Activated naive CD8-positive, alpha-beta T cell treated with anti-CD3 and anti-CD28 coated beads for 36 hours (primary cell): ENCODE measurements at regions not wholly inside any gene's neighbourhood (a gene's known extent, or its start where the extent isn't known, plus 50 kb on each side); places are given as distances from the start of the nearest gene placed in this dataset.

ENCODE experiments used
- DNase-seq: peaks from one replicate; pipeline ENCODE4 v3.0.0; 2021
- H3K27ac Mint-ChIP-seq: one replicate; pipeline ENCODE4 v1.8.0; 2022; ENCODE audit warnings: mild to moderate bottlenecking, moderate library complexity, mixed read lengths
- H3K27me3 Mint-ChIP-seq: one replicate; pipeline ENCODE4 v1.8.0; 2022; ENCODE audit warnings: mild to moderate bottlenecking, mixed read lengths
- H3K36me3 Mint-ChIP-seq: one replicate; pipeline ENCODE4 v1.8.0; 2021; ENCODE audit warnings: mild to moderate bottlenecking, mixed read lengths
- H3K4me1 Mint-ChIP-seq: one replicate; pipeline ENCODE4 v1.8.0; 2021; ENCODE audit warnings: mixed read lengths
- H3K4me3 Mint-ChIP-seq: one replicate; pipeline ENCODE4 v1.8.0; 2022; ENCODE audit warnings: mild to moderate bottlenecking, moderate library complexity, mixed read lengths
- H3K9me3 Mint-ChIP-seq: one replicate; pipeline ENCODE4 v1.8.0; 2022; ENCODE audit warnings: mixed read lengths

- Mint-ChIP-seq H3K9me3 (peaks cover 5% of the 10 kb centered on the region), H3K27ac (no peak overlapping the region), H3K4me1 (no peaks in the 10 kb centered on the region), H3K36me3 (no peaks in the 10 kb centered on the region), H3K4me3 (no peak overlapping the region), H3K27me3 (no peaks in the 10 kb centered on the region)
- DNase-seq: no peak
Observed at GRCh38 chr10:25661632-25662031, 272.4 kb upstream of the MYO3A start.

GRCh38 chr10:25666276-25666675 lies 267.8 kb upstream of the MYO3A start:
- Mint-ChIP-seq H3K9me3 (peaks cover 5% of the 10 kb centered on the region), H3K27me3 (no peaks in the 10 kb centered on the region), H3K4me1 (no peaks in the 10 kb centered on the region), H3K4me3 (no peak overlapping the region), H3K27ac (no peak overlapping the region), H3K36me3 (no peaks in the 10 kb centered on the region)
- no peak for DNase-seq

DNA sequence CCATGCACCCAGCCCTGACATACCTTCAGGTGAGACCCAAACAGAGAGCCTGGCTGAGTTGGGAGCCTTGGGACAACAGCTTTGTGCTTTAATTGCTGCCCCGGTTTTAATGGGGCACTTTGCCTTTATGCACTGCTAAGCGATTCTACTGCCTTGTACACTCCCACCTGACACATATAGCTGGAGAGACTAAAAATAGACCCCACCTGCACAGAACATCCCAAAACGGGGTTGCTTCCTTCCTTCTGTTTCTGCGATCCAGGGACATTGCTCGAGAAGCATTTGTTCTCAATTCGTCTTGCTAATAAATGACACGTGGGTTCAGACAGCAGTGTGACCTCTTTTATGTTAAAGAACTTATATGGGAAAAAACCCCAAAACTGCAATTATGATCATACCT lies 258.8 kb upstream of the MYO3A start:
- H3K27ac Mint-ChIP-seq: no peak overlapping the region
- no peak for DNase-seq
- H3K36me3 Mint-ChIP-seq: no peaks in the 10 kb centered on the region
- no peaks in the 10 kb centered on the region for H3K27me3 Mint-ChIP-seq
- no peaks in the 10 kb centered on the region for H3K4me1 Mint-ChIP-seq
- H3K9me3 Mint-ChIP-seq: peaks cover 10% of the 10 kb centered on the region
- H3K4me3 Mint-ChIP-seq: no peak overlapping the region

DNA sequence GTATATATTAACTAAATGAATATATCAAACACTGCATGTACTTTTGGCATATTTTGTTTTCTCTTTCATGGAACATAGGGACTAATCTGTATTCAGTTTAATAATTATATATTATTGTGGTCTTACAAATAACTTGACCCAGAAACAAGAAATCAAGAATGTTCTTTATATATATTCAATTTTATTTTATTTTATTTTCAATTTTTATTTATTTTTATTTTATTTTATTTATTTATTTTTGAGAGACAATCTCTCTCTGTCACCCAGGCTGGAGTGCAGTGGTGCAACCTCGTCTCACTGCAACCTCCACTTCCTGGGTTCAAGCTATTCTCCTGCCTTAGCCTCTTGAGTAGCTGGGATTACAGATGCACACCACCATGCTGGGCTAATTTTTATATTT lies 258.4 kb upstream of the MYO3A start:
- Mint-ChIP-seq H3K9me3 (peaks cover 10% of the 10 kb centered on the region), H3K4me3 (no peak overlapping the region), H3K36me3 (no peaks in the 10 kb centered on the region), H3K27ac (no peak overlapping the region), H3K27me3 (no peaks in the 10 kb centered on the region), H3K4me1 (no peaks in the 10 kb centered on the region)
- no peak for DNase-seq

DNA sequence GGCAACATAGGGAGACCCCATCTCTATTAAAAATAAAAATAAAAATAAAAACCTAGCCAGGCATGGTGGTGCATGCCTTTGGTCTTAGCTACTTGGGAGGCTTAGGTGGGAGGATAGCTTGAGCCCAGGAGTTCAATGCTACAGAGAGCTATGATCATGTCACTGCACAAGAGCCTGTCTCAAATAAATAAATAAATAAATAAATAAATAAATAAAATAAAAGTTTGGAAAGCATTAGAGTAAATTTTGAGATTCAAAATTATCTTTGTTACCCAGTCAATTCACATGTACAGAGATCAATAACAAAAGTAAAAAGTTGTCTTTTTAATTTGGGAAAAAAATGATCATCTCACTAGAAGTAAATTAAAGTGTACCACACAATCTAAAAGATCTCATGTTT lies 255.8 kb upstream of the MYO3A start:
- Mint-ChIP-seq H3K9me3 (peaks cover 10% of the 10 kb centered on the region), H3K4me1 (no peaks in the 10 kb centered on the region), H3K27ac (no peak overlapping the region), H3K36me3 (no peaks in the 10 kb centered on the region), H3K4me3 (no peak overlapping the region), H3K27me3 (peaks cover 4% of the 10 kb centered on the region)
- DNase-seq: no peak

DNA sequence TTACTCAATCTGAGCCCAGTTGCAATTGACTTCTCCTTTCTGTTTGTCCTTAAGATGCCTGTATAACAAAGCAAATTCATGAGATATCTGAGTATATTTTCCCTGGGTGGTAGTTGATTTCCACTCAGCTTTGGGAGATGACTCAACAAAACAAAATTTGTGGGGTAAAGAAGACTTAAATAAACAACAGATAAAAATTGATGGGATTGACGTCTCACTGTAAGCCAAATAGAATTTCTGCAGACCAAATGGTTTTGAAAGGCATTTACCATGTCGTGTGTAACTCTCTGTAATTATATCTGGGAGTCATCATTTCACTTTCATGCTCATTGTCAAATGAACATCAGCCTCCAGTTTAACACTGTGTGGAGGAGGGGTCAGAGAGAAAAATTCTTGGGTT lies 255.4 kb upstream of the MYO3A start:
- Mint-ChIP-seq H3K27ac (no peak overlapping the region), H3K4me3 (no peak overlapping the region), H3K36me3 (no peaks in the 10 kb centered on the region), H3K27me3 (peaks cover 7% of the 10 kb centered on the region), H3K9me3 (peaks cover 7% of the 10 kb centered on the region), H3K4me1 (no peaks in the 10 kb centered on the region)
- no peak for DNase-seq

DNA sequence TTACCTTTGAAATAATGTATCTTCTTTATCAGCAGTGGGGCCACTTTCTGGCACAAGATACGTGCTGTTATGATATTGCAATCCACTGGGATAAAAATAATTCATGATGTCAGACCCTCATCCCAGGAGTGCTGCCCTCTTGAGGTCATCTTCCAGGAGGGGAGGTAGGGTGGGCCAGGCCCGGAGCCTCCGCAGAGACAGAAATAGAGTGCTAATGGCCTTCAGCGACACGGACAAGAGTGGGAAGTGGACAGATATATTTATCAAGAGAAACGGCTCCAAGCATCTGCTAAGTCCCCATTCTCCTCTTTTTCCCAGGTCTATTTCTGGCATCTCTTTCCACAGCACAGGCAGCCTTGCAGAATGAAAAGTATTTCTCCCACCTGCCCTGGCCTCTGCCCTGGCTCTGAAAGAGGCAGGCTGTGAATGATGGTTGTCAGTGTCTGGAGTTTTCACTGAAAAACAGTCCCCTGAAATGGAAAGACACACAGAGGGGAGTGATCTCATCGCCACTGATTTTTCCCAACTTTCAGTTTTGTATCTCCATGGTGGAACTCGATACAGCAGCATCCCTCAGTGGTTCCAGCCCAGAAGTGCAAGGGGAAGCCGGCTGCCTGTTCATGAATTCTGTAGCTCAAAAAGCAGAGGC lies 251.7 kb upstream of the MYO3A start:
- no peaks in the 10 kb centered on the region for H3K36me3 Mint-ChIP-seq
- no peaks in the 10 kb centered on the region for H3K9me3 Mint-ChIP-seq
- DNase-seq: no peak
- H3K27ac Mint-ChIP-seq: no peak overlapping the region
- H3K4me1 Mint-ChIP-seq: no peaks in the 10 kb centered on the region
- peaks cover 7% of the 10 kb centered on the region for H3K27me3 Mint-ChIP-seq
- H3K4me3 Mint-ChIP-seq: no peak overlapping the region

DNA sequence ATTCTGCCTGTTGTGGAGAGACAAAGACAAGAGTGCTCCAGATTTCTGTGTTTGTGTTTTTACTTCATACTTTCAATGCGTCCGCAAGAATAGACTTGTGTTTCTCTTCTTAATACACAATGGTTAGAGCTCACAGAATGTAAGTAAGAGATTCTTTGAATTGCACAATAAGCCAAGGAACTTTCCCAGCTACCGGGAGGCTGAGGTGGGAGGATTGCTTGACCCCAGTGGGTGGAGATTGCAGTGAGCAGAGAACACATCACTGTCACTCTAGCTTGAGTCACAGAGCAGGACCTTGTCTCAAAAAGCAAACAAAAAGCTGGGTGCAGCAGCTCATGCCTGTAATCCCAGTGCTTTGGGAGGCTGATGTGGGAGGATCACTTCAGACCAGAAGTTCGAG lies 250.7 kb upstream of the MYO3A start:
- Mint-ChIP-seq H3K36me3 (no peaks in the 10 kb centered on the region), H3K27ac (no peak overlapping the region), H3K27me3 (peaks cover 7% of the 10 kb centered on the region), H3K9me3 (no peaks in the 10 kb centered on the region), H3K4me3 (no peak overlapping the region), H3K4me1 (no peaks in the 10 kb centered on the region)
- no peak for DNase-seq

DNA sequence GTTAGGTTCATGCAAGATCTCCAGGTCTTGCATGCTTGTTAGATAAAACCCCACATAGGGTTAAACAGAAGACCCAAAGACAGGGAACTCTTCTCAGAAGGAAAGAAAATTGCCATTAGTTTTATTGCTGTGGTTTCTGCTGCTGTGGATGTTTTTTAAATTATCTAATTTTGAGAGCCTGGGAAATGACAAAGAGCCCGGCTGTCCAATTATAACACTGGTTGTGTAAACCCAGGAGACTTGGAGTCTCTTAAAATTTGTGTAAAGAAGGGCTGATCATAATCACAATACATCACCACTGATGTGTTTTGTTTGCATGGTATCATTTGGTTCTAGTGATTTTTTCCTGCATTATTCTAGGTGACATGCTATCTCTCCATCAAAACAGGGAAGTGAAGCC lies 246.5 kb upstream of the MYO3A start:
- peaks cover 7% of the 10 kb centered on the region for H3K27me3 Mint-ChIP-seq
- no peaks in the 10 kb centered on the region for H3K4me1 Mint-ChIP-seq
- H3K9me3 Mint-ChIP-seq: no peaks in the 10 kb centered on the region
- no peaks in the 10 kb centered on the region for H3K36me3 Mint-ChIP-seq
- H3K4me3 Mint-ChIP-seq: no peak overlapping the region
- H3K27ac Mint-ChIP-seq: no peak overlapping the region
- no peak for DNase-seq

- H3K4me1 Mint-ChIP-seq: no peaks in the 10 kb centered on the region
- H3K9me3 Mint-ChIP-seq: no peaks in the 10 kb centered on the region
- no peaks in the 10 kb centered on the region for H3K36me3 Mint-ChIP-seq
- DNase-seq: no peak
- no peak overlapping the region for H3K27ac Mint-ChIP-seq
- no peak overlapping the region for H3K4me3 Mint-ChIP-seq
- no peaks in the 10 kb centered on the region for H3K27me3 Mint-ChIP-seq
Observed at GRCh38 chr10:25689346-25690100, 244.5 kb upstream of the MYO3A start.

DNA sequence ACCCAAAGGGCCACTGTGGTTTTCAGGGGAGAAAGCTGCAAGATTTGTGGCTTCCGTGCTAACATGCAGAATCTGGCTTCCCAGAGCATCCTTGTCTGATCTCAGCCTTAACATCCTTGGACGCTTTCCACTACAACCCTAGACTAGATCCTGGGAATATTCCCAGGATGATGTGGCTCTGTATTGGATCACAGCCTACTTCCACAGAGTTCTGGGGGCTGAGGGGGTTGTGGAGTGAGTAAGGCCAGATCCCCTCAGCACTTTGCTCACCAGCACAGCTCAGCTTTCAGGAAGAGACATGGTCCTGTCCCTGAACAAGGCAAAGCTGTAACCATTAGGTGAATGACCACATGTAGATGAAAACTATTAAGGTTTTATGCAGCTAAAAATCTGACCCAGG lies 241.3 kb upstream of the MYO3A start:
- DNase-seq: no peak
- no peaks in the 10 kb centered on the region for H3K36me3 Mint-ChIP-seq
- H3K27ac Mint-ChIP-seq: no peak overlapping the region
- H3K27me3 Mint-ChIP-seq: peaks cover 15% of the 10 kb centered on the region
- no peaks in the 10 kb centered on the region for H3K9me3 Mint-ChIP-seq
- no peaks in the 10 kb centered on the region for H3K4me1 Mint-ChIP-seq
- H3K4me3 Mint-ChIP-seq: no peak overlapping the region

- Mint-ChIP-seq H3K27me3 (peaks cover 15% of the 10 kb centered on the region), H3K9me3 (no peaks in the 10 kb centered on the region), H3K36me3 (no peaks in the 10 kb centered on the region), H3K4me1 (no peaks in the 10 kb centered on the region), H3K27ac (no peak overlapping the region), H3K4me3 (no peak overlapping the region)
- DNase-seq: no peak
Observed at GRCh38 chr10:25694206-25694933, 239.7 kb upstream of the MYO3A start.

- H3K9me3 Mint-ChIP-seq: no peaks in the 10 kb centered on the region
- H3K27me3 Mint-ChIP-seq: peaks cover 15% of the 10 kb centered on the region
- H3K4me1 Mint-ChIP-seq: no peaks in the 10 kb centered on the region
- no peak for DNase-seq
- no peak overlapping the region for H3K27ac Mint-ChIP-seq
- H3K36me3 Mint-ChIP-seq: no peaks in the 10 kb centered on the region
- H3K4me3 Mint-ChIP-seq: no peak overlapping the region
Observed at GRCh38 chr10:25694971-25695370, 239.1 kb upstream of the MYO3A start.

DNA sequence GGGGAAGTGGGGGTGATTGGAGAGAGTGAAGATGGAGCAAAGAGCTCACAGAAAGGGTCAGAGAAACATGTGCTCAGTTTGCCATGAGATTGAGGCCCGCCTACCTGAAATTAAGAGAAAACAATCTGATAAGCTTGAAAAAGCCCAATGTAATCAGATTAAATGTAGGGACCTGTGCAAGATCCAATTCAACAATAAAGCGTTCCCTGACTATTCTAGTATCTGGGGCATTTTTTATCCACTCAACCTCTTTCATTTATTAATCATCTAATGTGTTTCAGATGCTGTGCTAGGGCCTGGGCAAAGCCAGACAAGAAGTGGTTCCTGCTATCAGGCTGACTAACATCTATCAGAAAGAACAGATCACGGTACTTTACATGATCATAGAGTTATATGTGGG lies 238.4 kb upstream of the MYO3A start:
- H3K4me3 Mint-ChIP-seq: no peak overlapping the region
- no peaks in the 10 kb centered on the region for H3K9me3 Mint-ChIP-seq
- H3K4me1 Mint-ChIP-seq: no peaks in the 10 kb centered on the region
- H3K27ac Mint-ChIP-seq: no peak overlapping the region
- H3K36me3 Mint-ChIP-seq: no peaks in the 10 kb centered on the region
- peaks cover 15% of the 10 kb centered on the region for H3K27me3 Mint-ChIP-seq
- no peak for DNase-seq

DNA sequence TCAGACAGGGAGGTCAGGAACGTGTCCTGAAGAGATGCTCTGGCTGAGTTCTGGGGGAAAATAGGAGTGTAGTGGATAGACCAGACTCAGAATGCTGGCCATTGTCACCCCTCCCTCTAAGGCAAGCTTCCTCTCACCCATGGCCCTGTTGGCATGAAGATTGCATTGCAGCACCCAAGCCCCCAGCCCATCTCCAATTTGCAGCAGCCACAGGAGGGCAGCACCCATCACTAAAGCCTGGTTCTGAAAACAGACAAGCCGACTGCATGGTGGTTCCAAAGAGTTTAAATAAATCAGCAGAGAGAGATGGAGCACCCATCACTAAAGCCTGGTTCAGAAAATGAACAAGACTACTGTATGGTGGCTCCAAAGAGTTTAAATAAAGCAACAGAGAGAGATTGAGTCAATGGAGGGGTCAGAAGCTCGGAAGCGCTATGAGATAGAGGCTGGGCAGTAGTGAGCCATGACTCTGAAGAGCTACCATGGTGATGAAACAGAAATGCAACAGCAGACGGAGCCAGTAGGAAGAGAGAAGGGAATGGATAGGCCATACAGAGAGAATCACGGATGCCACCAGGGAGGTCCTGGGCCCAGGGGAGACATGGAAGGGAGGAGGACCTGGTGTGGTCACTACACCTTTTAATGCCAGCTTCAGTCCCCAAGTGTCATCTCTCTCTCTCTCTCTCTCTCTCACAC lies 237.9 kb upstream of the MYO3A start:
- Mint-ChIP-seq H3K36me3 (no peaks in the 10 kb centered on the region), H3K9me3 (no peaks in the 10 kb centered on the region), H3K4me1 (no peaks in the 10 kb centered on the region), H3K27ac (no peak overlapping the region), H3K27me3 (peaks cover 15% of the 10 kb centered on the region), H3K4me3 (no peak overlapping the region)
- DNase-seq: no peak
